ENCODE measurements at regions not wholly inside any gene's neighbourhood (a gene's known extent, or its start where the extent isn't known, plus 50 kb on each side); places are given as distances from the start of the nearest gene placed in this dataset.
"Not testable (repeated sequence)": the region's sequence is repeated elsewhere in the genome, so short reads cannot be mapped to it uniquely, and the experiment has no call there.

DNA sequence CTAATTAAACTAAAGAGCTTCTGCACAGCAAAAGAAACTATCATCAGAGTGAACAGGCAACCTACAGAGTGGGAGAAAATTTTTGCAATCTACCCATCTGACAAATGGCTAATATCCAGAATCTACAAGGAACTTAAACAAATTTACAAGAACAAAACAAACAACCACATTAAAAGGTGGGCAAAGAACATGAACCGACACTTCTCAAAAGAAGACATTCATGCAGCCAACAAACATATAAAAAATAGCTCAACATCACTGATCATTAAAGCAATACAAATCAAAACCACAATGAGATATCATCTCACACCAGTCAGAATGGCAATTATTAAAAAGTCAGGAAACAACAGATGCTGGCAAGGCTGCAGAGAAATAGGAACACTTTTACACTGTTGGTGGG lies 84.6 kb upstream of the PARP8 start:
- H3K4me1 ChIP-seq (ENCODE audit: control insufficient read depth, insufficient read depth, low read length); H3K27me3 ChIP-seq (ENCODE audit: control insufficient read depth, insufficient read depth, low read length); H3K9me3 ChIP-seq (ENCODE audit: control insufficient read depth, insufficient read depth, low read length); H3K36me3 ChIP-seq (ENCODE audit: control insufficient read depth, insufficient read depth, low read length); DNase-seq (ENCODE audit: low read depth in 4 of 6, low spot score in 6 of 6); H3K4me3 ChIP-seq (ENCODE audit: low read depth, low read length); H3K27ac ChIP-seq (ENCODE audit: low read depth, low read length): not testable (repeated sequence)
- no CpG with 5 or more reads among the region's 1 CpG for WGBS (ENCODE audit: insufficient coverage)

DNA sequence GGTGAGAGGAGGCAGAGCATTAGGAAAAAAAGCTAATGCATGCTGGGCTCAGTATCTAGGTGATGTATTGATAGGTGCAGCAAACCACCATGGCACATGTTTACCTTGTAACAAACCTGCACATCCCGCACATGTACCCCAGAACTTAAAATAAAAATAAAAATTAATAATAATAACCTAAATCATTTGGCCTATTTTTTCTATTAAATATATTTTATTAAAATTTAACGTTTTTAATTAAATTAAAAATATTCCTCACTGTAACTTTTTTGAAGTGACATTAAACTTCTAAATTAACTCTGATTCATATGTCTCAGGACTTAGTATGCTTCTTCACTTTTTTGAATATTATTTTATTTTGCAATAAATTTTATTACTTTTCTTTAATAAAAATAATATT lies 83.7 kb upstream of the PARP8 start:
- Histone ChIP-seq H3K27ac (ENCODE audit: low read depth, low read length) (no peak overlapping the region), H3K36me3 (ENCODE audit: control insufficient read depth, insufficient read depth, low read length) (no peaks in the 10 kb centered on the region), H3K27me3 (ENCODE audit: control insufficient read depth, insufficient read depth, low read length) (no peaks in the 10 kb centered on the region), H3K4me3 (ENCODE audit: low read depth, low read length) (no peak overlapping the region), H3K4me1 (ENCODE audit: control insufficient read depth, insufficient read depth, low read length) (no peaks in the 10 kb centered on the region), H3K9me3 (ENCODE audit: control insufficient read depth, insufficient read depth, low read length) (no peaks in the 10 kb centered on the region)
- DNase-seq (ENCODE audit: low read depth in 4 of 6, low spot score in 6 of 6), result no peak
- no CpG with 5 or more reads among the region's 2 CpGs for WGBS (ENCODE audit: insufficient coverage)

DNA sequence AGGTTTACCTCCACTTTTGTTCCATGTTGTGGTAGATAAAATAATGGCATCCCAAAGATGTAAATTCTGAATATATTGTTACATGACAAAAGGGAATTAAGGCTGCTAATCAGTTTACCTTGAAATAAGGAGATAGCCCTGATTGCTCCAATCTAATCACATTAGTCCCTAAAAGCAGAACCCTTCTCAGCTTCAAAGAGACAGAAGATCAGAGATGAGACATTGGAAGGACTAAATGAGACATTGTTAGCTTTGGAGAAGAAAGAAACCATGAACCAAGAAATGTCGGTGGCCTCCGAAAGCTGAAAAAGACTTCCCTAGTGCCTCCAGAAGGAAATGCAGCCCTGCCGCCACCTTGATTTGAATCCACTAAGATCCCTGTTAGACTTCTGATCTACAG lies 82.8 kb upstream of the PARP8 start:
- no peaks in the 10 kb centered on the region for H3K27me3 ChIP-seq (ENCODE audit: control insufficient read depth, insufficient read depth, low read length)
- no peak overlapping the region for H3K4me3 ChIP-seq (ENCODE audit: low read depth, low read length)
- DNase-seq (ENCODE audit: low read depth in 4 of 6, low spot score in 6 of 6), result no peak
- no peaks in the 10 kb centered on the region for H3K36me3 ChIP-seq (ENCODE audit: control insufficient read depth, insufficient read depth, low read length)
- no peaks in the 10 kb centered on the region for H3K4me1 ChIP-seq (ENCODE audit: control insufficient read depth, insufficient read depth, low read length)
- no peaks in the 10 kb centered on the region for H3K9me3 ChIP-seq (ENCODE audit: control insufficient read depth, insufficient read depth, low read length)
- H3K27ac ChIP-seq (ENCODE audit: low read depth, low read length), result no peak overlapping the region
- WGBS (ENCODE audit: insufficient coverage), result 100% methylated on average over 1 of the region's 3 CpGs

DNA sequence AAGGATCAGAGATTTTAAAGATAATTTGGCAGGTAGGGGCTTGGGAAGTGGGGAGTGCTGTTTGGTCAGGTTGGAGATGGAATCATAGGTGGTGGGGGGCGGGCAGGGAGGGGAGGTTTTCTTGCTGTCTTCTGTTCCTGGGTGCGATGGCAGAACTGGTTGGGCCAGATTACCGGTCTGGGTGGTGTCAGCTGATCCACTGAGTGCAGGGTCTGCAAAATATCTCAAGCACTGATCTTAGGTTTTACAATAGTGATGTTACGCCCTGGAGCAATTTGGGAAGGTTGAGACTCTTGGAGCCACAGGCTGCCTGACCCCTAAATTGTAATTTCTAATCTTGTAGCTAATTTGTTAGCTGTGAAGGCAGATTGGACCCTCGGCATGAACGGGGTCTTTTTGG lies 78.0 kb upstream of the PARP8 start:
- H3K27me3 ChIP-seq (ENCODE audit: control insufficient read depth, insufficient read depth, low read length); H3K36me3 ChIP-seq (ENCODE audit: control insufficient read depth, insufficient read depth, low read length); H3K4me3 ChIP-seq (ENCODE audit: low read depth, low read length); H3K4me1 ChIP-seq (ENCODE audit: control insufficient read depth, insufficient read depth, low read length); H3K9me3 ChIP-seq (ENCODE audit: control insufficient read depth, insufficient read depth, low read length); H3K27ac ChIP-seq (ENCODE audit: low read depth, low read length); DNase-seq (ENCODE audit: low read depth in 4 of 6, low spot score in 6 of 6): not testable (repeated sequence)
- 85% methylated on average over 6 of the region's 6 CpGs for WGBS (ENCODE audit: insufficient coverage)

DNA sequence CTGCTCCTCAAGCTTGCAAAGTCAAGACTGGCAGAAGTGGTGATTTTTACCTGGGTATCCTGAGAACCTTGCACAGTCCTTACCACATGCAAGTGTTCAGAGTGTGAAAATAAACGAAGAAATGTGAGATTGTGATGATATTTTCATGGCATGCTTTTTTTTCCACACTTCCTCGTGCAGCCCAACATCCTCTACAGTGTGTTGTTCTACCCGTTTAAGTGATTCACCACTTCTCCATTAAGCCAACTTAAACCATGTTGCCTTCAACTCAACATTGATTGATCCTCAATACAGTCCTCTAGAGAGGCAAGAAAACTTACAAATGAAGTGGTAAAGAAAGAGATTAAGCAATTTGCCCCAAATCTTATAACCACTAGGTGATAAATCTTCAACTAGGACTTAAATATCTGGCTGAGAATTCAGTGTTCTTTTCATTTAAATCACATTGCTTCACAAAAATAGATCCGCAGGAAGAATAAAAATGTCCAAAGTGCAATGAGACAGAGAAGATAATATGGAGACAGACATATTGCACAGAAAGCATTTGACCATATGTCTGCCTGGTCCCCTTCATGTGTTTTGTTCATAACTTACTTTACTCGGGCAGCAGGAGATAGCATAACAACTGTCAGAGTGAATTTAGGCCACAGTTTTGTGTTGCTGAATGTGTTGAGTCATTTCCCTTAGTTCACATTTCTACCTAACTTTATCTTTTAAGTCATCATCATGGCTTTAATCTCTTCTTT lies 75.8 kb upstream of the PARP8 start:
- H3K36me3 ChIP-seq (ENCODE audit: control insufficient read depth, insufficient read depth, low read length); DNase-seq (ENCODE audit: low read depth in 4 of 6, low spot score in 6 of 6); H3K4me1 ChIP-seq (ENCODE audit: control insufficient read depth, insufficient read depth, low read length); H3K27ac ChIP-seq (ENCODE audit: low read depth, low read length); H3K4me3 ChIP-seq (ENCODE audit: low read depth, low read length); H3K27me3 ChIP-seq (ENCODE audit: control insufficient read depth, insufficient read depth, low read length); H3K9me3 ChIP-seq (ENCODE audit: control insufficient read depth, insufficient read depth, low read length): not testable (repeated sequence)
- no CpG with 5 or more reads among the region's 5 CpGs for WGBS (ENCODE audit: insufficient coverage)

DNA sequence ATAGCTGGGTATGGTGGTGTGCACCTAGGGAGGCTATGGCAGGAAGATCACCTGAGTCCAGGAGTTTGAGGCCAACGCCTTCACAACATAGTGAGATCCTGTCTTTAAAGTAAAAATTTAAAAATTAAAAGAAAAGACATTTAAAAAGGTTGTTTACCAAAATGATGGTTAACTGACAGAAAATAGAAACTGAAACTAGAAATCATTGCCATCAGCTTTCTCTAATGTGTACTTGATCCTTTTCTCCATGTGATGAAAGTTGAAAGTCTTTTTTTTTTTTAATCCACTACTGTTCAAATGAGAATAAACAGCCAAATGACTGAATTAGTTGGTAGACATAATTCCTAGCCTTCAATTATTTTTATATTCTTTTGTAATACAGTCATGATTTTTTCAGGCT lies 75.1 kb upstream of the PARP8 start:
- not testable (repeated sequence) for H3K4me3 ChIP-seq (ENCODE audit: low read depth, low read length); H3K27ac ChIP-seq (ENCODE audit: low read depth, low read length); DNase-seq (ENCODE audit: low read depth in 4 of 6, low spot score in 6 of 6); H3K36me3 ChIP-seq (ENCODE audit: control insufficient read depth, insufficient read depth, low read length); H3K9me3 ChIP-seq (ENCODE audit: control insufficient read depth, insufficient read depth, low read length); H3K4me1 ChIP-seq (ENCODE audit: control insufficient read depth, insufficient read depth, low read length); H3K27me3 ChIP-seq (ENCODE audit: control insufficient read depth, insufficient read depth, low read length)
- WGBS (ENCODE audit: insufficient coverage), result no CpG with 5 or more reads among the region's 1 CpG

DNA sequence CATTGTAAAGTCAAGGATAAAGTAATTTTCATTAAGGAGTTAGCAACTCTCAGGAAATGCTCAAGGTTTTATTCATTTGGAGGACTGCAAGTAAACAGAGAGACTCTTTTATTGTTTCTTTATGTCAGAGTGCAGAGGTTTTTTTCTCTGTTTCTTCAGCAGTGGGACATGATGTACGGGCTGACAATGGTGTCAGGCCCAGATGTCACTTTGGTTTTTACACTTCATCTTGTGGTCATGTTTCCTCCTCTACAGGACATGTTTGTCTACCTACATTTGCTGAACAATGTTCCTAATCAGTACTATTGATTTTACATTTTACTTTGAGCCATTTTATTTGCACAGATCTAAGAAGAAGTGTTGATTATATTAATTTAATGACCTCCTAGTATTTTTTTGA lies 72.8 kb upstream of the PARP8 start:
- DNase-seq (ENCODE audit: low read depth in 4 of 6, low spot score in 6 of 6), result no peak
- no peaks in the 10 kb centered on the region for H3K4me1 ChIP-seq (ENCODE audit: control insufficient read depth, insufficient read depth, low read length)
- no peak overlapping the region for H3K27ac ChIP-seq (ENCODE audit: low read depth, low read length)
- no peak overlapping the region for H3K4me3 ChIP-seq (ENCODE audit: low read depth, low read length)
- WGBS (ENCODE audit: insufficient coverage), result 33% methylated on average over 1 of the region's 1 CpG
- no peaks in the 10 kb centered on the region for H3K36me3 ChIP-seq (ENCODE audit: control insufficient read depth, insufficient read depth, low read length)
- no peaks in the 10 kb centered on the region for H3K27me3 ChIP-seq (ENCODE audit: control insufficient read depth, insufficient read depth, low read length)
- H3K9me3 ChIP-seq (ENCODE audit: control insufficient read depth, insufficient read depth, low read length), result no peaks in the 10 kb centered on the region

DNA sequence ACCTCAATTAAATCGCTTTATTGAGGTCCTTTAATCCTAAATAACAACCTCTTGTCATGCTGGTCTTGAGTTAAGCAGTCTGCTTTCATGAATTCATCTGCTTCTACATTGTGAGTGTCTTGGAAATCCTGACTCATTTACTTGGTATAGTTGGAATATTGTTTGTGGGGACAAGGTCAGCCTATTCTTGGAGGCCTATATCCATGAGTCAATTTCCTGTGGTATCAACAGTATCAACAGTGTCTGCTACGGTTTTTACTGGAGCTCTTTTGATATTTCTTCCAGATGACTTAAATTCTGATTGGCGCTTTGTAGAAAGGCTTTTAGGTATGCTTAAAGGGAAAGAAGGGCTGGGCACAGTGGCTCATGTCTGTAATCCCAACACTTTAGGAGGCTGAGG lies 71.2 kb upstream of the PARP8 start:
- DNase-seq (ENCODE audit: low read depth in 4 of 6, low spot score in 6 of 6), result peak in 1 of 6 donors; percentile 6
- Histone ChIP-seq H3K4me1 (ENCODE audit: control insufficient read depth, insufficient read depth, low read length) (no peaks in the 10 kb centered on the region), H3K9me3 (ENCODE audit: control insufficient read depth, insufficient read depth, low read length) (no peaks in the 10 kb centered on the region), H3K27me3 (ENCODE audit: control insufficient read depth, insufficient read depth, low read length) (no peaks in the 10 kb centered on the region), H3K36me3 (ENCODE audit: control insufficient read depth, insufficient read depth, low read length) (no peaks in the 10 kb centered on the region), H3K27ac (ENCODE audit: low read depth, low read length) (no peak overlapping the region), H3K4me3 (ENCODE audit: low read depth, low read length) (no peak overlapping the region)
- 66% methylated on average over 2 of the region's 3 CpGs for WGBS (ENCODE audit: insufficient coverage)

DNA sequence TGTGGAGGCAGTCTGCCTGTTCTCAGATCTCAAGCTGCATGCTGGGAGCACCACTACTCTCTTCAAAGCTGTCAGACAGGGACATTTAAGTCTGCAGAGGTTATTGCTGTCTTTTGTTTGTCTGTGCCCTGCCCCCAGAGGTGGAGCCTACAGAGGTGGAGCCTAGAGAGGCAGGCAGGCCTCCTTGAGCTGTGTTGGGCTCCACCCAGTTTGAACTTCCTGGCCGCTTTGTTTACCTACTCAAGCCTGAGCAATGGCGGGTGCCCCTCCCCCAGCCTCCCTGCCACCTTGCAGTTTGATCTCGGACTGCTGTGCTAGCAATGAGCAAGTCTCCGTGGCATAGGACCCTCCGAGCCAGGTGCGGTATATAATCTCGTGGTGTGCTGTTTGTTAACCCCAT lies 64.9 kb upstream of the PARP8 start:
- WGBS (ENCODE audit: insufficient coverage), result 86% methylated on average over 7 of the region's 7 CpGs
- not testable (repeated sequence) for H3K4me1 ChIP-seq (ENCODE audit: control insufficient read depth, insufficient read depth, low read length); H3K27ac ChIP-seq (ENCODE audit: low read depth, low read length); H3K36me3 ChIP-seq (ENCODE audit: control insufficient read depth, insufficient read depth, low read length); H3K4me3 ChIP-seq (ENCODE audit: low read depth, low read length); DNase-seq (ENCODE audit: low read depth in 4 of 6, low spot score in 6 of 6); H3K27me3 ChIP-seq (ENCODE audit: control insufficient read depth, insufficient read depth, low read length); H3K9me3 ChIP-seq (ENCODE audit: control insufficient read depth, insufficient read depth, low read length)

DNA sequence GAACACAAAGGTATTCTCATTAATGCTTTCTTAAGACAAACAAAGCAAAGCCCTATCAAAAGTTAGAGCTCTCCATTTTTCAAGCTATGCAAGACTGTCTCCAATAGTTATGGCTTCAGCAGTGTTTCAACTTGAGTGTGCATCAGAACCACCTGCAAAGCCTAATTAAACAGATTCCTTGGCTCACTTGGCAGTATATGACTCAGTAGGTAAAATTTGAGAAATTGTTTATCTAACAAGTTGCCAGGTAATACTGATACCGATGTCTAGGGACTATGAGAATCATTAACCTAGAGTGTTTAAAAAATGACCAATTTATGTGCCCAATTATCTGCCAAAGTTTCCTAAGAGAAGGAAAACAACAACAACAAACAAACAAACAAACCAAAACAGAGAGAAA lies 60.3 kb upstream of the PARP8 start:
- no peak overlapping the region for H3K4me3 ChIP-seq (ENCODE audit: low read depth, low read length)
- H3K4me1 ChIP-seq (ENCODE audit: control insufficient read depth, insufficient read depth, low read length), result no peaks in the 10 kb centered on the region
- no peak overlapping the region for H3K27ac ChIP-seq (ENCODE audit: low read depth, low read length)
- H3K36me3 ChIP-seq (ENCODE audit: control insufficient read depth, insufficient read depth, low read length), result no peaks in the 10 kb centered on the region
- H3K27me3 ChIP-seq (ENCODE audit: control insufficient read depth, insufficient read depth, low read length), result no peaks in the 10 kb centered on the region
- no peaks in the 10 kb centered on the region for H3K9me3 ChIP-seq (ENCODE audit: control insufficient read depth, insufficient read depth, low read length)
- DNase-seq (ENCODE audit: low read depth in 4 of 6, low spot score in 6 of 6), result no peak
- no CpG with 5 or more reads among the region's 1 CpG for WGBS (ENCODE audit: insufficient coverage)
